IPS-15b (cell line): ENCODE measurements at regions not wholly inside any gene's neighbourhood (a gene's known extent, or its start where the extent isn't known, plus 50 kb on each side); places are given as distances from the start of the nearest gene placed in this dataset.

Experiments used
- H3K27me3 ChIP-seq: one replicate; pipeline ENCODE4 v1.6.1; 2013; ENCODE audit warnings: low read length; ENCODE audit not compliant: control insufficient read depth, insufficient read depth
- H3K36me3 ChIP-seq: one replicate; pipeline ENCODE4 v1.6.1; 2013; ENCODE audit warnings: low read length; ENCODE audit not compliant: control insufficient read depth, insufficient read depth
- H3K4me1 ChIP-seq: one replicate; pipeline ENCODE4 v1.6.1; 2013; ENCODE audit warnings: mild to moderate bottlenecking, low read length; ENCODE audit not compliant: control insufficient read depth, insufficient read depth
- H3K4me3 ChIP-seq: one replicate; pipeline ENCODE4 v1.5.1; 2013; ENCODE audit warnings: low read depth, low read length
- H3K9ac ChIP-seq: one replicate; pipeline ENCODE4 v1.6.1; 2013; ENCODE audit warnings: low read depth, mild to moderate bottlenecking, low read length
- H3K9me3 ChIP-seq: one replicate; pipeline ENCODE4 v1.6.1; 2013; ENCODE audit warnings: mild to moderate bottlenecking, low read length; ENCODE audit not compliant: control insufficient read depth, insufficient read depth

DNA sequence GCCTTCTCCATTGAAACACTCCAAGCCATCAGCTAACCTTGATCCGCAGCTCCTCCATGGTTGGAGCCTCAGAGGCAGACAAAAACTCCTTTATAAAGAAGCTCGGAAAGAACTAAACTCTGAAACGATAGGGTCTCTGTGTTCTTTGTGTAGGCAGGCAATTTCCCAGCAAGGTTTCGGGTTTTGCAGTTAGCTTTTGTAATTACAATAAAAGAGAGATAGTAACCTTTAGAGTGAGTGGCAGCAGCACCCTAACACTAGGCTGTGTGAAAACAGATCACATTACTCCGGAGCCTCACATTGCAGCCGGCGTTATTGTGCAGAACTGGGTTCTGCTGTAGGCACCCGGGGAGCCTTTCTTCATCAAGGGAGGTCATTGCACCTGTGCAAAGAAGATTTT lies 115.8 kb upstream of the MAP3K1 start:
- H3K36me3 ChIP-seq, result no peaks in the 10 kb centered on the region
- H3K4me1 ChIP-seq, result peaks cover 10% of the 10 kb centered on the region
- H3K27me3 ChIP-seq, result no peaks in the 10 kb centered on the region
- no peak overlapping the region for H3K9ac ChIP-seq
- no peak overlapping the region for H3K4me3 ChIP-seq
- H3K9me3 ChIP-seq, result no peaks in the 10 kb centered on the region

DNA sequence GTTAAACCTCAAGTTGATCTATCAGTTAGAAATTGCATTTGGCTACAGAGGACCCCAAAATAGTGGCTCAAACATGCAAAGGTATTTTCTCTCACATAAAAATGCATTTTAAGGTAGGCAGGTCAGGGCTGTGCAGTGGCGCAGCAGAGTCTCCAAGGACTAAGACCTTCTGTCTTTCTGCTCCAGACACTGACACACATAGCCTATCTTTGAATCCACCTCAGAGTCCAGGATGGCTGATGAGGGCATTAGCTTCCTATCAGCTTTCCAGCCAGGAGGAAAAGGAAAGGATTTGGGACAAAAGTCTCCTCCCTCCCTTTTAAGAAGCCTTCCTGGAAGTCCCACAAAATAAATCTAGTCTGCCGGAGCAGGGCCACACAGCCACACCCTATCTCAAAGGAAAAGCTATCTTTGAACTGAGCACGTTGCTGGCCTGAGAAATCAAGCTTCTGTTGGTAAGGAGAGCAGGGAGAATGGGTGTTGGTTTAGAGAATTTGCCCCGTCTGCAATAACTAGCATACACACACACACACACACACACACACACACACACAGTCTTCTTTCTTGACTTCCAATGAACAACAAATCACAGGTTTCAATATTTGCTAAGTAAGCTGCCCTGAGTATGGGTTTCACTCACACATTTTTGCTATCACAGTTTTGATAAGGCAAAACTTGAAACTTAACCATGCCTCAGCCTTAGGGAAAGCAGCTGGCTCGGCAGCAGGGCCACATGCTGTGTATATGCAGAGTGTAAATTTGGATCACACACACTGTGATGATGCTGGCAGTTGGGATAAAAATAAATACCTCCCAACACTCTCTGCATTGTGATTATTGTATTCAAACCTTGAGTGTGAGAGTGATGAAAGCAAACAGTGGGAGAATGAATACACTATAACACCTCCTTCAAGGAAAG lies 116.6 kb upstream of the MAP3K1 start:
- Histone ChIP-seq H3K27me3 (no peaks in the 10 kb centered on the region), H3K4me1 (peaks cover 10% of the 10 kb centered on the region), H3K36me3 (no peaks in the 10 kb centered on the region), H3K9ac (no peak overlapping the region), H3K9me3 (no peaks in the 10 kb centered on the region), H3K4me3 (no peak overlapping the region)

DNA sequence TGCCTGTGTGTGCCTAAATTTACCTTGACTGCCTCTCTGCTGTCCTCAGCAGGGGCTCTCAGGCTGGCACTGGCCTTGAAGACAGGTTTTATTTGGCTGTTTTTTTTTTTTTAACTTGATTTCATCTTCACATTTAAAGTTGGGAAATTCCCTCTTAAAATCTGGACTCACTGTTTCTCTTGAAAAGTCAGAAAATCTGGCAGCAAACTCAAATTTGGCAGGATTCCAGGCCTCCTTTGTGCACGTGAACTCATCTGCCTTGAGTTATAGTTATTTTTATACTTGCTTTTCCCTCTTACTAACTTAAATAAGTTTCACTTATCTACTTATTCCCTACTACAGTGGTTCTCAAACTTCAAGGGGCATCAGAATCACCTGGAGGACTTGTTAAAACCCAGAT lies 118.4 kb upstream of the MAP3K1 start:
- Histone ChIP-seq H3K9ac (no peak overlapping the region), H3K4me1 (peaks cover 10% of the 10 kb centered on the region), H3K27me3 (no peaks in the 10 kb centered on the region), H3K4me3 (no peak overlapping the region), H3K9me3 (no peaks in the 10 kb centered on the region), H3K36me3 (no peaks in the 10 kb centered on the region)

DNA sequence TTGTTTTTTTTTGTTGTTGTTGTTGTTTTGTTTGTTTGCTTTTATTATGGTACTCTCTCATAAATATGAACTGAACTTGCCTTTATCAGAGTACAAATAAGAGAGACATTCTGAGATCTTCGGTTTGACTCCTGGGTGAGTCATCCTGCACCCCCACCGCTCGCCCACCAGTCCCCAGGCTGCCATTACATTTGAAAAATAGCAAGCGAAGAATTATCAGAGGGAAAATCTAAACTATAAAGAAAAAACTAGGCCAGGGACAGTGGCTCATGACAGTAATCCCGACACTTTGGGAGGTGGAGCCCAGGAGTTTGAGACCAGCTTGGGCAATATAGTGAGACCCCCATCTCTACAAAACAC lies 122.1 kb upstream of the MAP3K1 start:
- no peak overlapping the region for H3K4me3 ChIP-seq
- H3K36me3 ChIP-seq, result no peaks in the 10 kb centered on the region
- no peaks in the 10 kb centered on the region for H3K9me3 ChIP-seq
- no peaks in the 10 kb centered on the region for H3K27me3 ChIP-seq
- no peak overlapping the region for H3K9ac ChIP-seq
- no peaks in the 10 kb centered on the region for H3K4me1 ChIP-seq

DNA sequence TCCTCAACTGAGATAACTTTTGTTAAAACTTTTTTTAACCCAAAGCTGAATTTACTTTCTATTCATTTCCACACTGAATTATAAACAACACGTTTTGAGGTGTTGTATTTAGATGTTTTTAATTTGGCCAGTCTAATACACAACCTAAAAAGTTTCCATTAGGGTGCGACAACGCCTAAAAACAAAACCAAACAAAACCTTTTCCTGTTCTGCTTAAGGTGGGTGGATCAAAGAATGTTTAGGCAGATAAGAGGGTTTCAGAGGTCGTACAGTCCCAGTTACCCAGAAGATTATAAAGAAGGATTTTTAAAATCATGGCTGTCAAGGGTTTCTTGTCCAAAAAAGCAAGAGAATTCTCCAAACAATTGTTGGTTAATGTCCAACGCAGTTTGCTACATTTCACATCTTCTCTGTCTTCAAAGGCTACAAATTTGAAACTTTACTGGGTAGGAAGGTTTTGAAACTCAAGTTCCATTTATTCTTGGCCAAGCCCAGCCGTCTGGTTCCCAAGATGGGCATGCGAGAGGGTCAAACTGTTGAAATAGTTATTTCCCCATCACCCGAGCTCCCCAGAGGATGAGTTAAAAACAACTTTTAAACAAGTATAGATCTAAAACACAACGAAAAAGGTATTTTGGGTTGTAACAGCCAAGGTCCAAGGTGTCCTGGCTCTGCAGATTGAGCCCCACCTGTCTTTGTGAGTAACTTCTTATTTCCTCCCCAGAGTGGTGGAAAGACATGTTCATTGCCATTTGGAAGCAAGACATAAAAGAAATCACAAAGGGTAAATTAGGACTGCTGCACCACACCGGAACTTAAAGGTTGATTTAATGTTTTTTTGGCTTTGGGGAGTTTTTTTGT lies 122.8 kb upstream of the MAP3K1 start:
- Histone ChIP-seq H3K9me3 (no peaks in the 10 kb centered on the region), H3K27me3 (no peaks in the 10 kb centered on the region), H3K36me3 (no peaks in the 10 kb centered on the region), H3K4me1 (no peaks in the 10 kb centered on the region), H3K4me3 (no peak overlapping the region), H3K9ac (no peak overlapping the region)

DNA sequence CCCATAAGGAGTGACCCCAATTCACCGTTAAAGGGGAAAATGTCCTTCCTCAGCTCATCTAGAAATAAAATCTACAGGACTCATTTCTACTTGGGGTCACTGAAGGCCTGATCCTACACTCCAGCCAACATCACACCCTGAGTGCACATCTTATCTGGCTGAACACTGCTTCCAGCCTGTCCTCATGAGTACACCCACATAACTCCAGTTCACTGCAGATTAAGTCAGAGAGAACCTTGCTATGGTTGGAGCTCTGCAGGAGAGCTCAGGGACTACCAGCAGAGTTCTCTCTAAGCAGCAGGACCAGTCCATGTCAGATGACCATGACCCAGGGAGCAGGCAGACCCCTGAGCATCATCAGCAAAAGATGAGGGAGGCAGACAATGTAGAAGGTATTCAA lies 126.9 kb upstream of the MAP3K1 start:
- Histone ChIP-seq H3K27me3 (no peaks in the 10 kb centered on the region), H3K9ac (no peak overlapping the region), H3K4me3 (no peak overlapping the region), H3K4me1 (no peaks in the 10 kb centered on the region), H3K36me3 (no peaks in the 10 kb centered on the region), H3K9me3 (no peaks in the 10 kb centered on the region)

DNA sequence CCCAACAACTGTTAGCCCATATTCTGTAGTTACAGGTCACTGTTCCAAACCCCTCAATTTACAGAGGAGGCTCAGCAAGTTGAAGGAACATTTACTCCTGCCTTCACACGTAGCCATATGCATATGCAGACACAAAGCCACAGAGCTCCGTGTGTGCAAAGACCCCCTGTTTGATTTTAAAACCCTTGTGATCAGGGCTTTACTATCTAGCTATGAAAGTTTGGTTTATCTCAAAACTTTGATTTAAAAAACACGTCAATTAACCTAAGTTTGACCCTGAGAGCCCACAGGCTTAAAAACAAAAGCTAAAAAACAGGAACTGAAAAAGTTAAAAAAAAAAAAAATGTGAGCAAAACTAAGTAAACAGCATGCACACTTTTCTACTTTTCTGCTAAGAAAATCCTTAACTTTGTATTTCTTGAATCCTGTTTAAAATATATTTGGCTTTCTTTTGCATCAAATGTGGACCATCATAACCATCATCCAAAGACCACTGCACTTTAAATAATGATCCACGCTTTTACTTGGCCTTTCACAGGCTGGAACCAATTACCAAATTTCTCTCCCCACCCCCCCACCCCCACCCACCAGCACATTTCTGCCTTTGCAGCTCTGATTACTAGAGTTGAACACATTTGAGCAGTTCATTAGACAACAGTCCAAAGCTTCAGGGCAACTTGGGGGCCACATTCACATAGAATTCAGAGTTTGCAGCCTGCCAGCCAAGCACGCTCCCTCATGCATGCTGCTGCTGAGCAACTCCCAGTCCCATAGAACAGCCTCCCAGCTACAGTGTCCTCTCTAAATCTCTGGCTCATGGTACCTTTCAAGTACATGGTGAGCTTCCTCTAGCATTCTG lies 128.8 kb upstream of the MAP3K1 start:
- Histone ChIP-seq H3K4me1 (no peaks in the 10 kb centered on the region), H3K9ac (no peak overlapping the region), H3K9me3 (no peaks in the 10 kb centered on the region), H3K36me3 (no peaks in the 10 kb centered on the region), H3K4me3 (no peak overlapping the region), H3K27me3 (no peaks in the 10 kb centered on the region)

DNA sequence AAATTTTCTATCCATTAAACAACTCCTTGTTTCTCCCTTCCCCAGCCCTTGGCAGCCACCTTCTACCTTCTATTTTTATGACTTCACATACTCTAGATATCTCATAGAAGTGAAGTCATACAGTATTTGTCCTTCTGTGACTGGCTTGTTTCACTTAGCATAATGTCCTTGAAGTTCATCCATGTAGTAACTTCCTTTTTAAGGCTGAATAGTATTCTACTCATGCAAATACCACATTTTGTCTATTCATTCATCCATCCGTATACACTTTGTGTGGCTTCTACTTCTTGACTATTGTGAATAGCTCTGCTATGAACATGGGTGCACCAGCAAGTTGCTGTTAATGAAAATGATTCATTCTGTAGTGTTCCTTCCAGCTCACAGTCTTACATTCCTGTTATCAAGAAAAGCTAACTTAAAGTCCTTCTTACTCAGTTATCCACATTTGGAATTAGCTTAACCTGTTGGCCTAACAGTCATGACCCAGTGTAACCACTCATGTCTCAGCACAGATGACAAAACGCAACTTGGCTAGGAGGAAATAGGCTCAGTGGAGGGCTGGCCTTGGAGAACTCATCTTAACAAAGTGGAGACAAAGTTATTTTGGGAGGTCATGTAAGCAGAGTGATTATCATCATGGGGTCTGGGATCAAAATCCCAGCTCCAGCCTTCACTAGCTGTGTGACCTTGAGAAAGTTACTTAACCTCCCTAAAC lies 129.7 kb upstream of the MAP3K1 start:
- H3K4me3 ChIP-seq, result no peak overlapping the region
- H3K4me1 ChIP-seq, result no peaks in the 10 kb centered on the region
- H3K9me3 ChIP-seq, result no peaks in the 10 kb centered on the region
- no peaks in the 10 kb centered on the region for H3K27me3 ChIP-seq
- H3K36me3 ChIP-seq, result no peaks in the 10 kb centered on the region
- no peak overlapping the region for H3K9ac ChIP-seq

DNA sequence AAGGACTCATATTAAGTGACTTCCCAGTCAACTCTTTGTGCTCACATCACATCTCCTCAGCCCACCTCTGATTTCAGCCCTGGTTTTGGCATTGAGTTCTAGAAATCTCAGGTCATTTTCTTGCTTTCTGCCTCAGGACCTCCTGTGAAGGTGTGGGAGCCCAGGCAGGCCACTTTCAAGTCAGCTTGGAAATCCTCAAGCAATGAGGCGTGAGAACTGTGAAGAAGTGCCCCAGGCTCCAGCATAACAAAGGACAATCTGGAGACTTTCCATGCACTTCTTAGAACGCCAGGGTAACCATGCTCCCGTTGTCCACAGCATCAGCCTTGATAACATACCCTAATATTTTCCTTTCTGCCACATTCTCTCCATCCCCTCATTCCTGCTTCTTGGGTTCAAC lies 131.2 kb upstream of the MAP3K1 start:
- no peaks in the 10 kb centered on the region for H3K36me3 ChIP-seq
- no peaks in the 10 kb centered on the region for H3K27me3 ChIP-seq
- H3K4me3 ChIP-seq, result no peak overlapping the region
- no peaks in the 10 kb centered on the region for H3K9me3 ChIP-seq
- no peaks in the 10 kb centered on the region for H3K4me1 ChIP-seq
- H3K9ac ChIP-seq, result no peak overlapping the region

DNA sequence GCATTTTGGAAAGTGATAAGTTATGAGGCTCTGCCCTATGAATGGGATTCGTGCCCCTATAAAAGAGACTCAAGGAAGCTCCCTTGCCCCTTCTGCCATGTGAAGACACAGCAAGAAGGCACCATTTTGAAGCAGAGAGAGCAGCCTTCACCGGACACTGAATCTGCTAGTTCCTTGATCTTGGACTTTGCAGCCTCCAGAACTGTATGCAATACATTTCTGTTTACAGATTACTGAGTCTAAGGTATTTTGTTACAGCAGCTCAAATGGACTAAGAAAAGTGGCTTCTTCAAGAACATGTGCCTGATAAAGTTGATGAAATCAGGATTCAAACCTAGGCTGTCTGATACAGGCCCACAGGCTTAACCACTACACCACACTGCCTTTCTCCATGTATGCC lies 131.6 kb upstream of the MAP3K1 start:
- no peak overlapping the region for H3K4me3 ChIP-seq
- no peaks in the 10 kb centered on the region for H3K27me3 ChIP-seq
- H3K4me1 ChIP-seq, result no peaks in the 10 kb centered on the region
- no peaks in the 10 kb centered on the region for H3K9me3 ChIP-seq
- no peak overlapping the region for H3K9ac ChIP-seq
- H3K36me3 ChIP-seq, result no peaks in the 10 kb centered on the region

DNA sequence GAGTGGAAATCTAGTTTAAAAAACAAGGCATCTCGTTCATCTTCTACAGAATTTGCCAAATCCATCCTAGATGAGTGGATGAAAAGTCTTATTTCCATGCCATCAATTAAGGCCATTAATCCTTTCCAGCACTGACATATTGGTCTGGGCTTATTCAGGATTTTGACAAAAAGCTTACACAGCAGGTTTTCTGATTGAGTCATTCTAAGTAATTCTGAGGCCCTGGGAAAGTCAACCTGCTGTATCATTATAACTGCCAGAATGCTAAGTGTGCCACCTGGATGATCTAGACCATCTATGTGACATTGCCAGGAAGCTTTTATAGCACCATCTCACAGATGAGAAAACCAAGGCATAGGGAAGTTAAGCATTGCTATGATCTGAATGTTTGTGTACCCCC lies 132.1 kb upstream of the MAP3K1 start:
- no peak overlapping the region for H3K9ac ChIP-seq
- no peaks in the 10 kb centered on the region for H3K27me3 ChIP-seq
- no peak overlapping the region for H3K4me3 ChIP-seq
- no peaks in the 10 kb centered on the region for H3K36me3 ChIP-seq
- no peaks in the 10 kb centered on the region for H3K9me3 ChIP-seq
- H3K4me1 ChIP-seq, result no peaks in the 10 kb centered on the region
